ENCODE measurements at regions not wholly inside any gene's neighbourhood (a gene's known extent, or its start where the extent isn't known, plus 50 kb on each side); places are given as distances from the start of the nearest gene placed in this dataset.

- H3K4me2 ChIP-seq (ENCODE audit: insufficient read depth, insufficient read length, low read length), result no peak overlapping the region
- H3K14ac ChIP-seq (ENCODE audit: insufficient read depth, low read length), result no peak overlapping the region
- no peak overlapping the region for H2BK12ac ChIP-seq (ENCODE audit: insufficient read length, low read depth, low read length)
- no peaks in the 10 kb centered on the region for H3K27me3 ChIP-seq (ENCODE audit: insufficient read depth, low read length)
- no peak overlapping the region for H3K27ac ChIP-seq (ENCODE audit: insufficient read length, low read depth, low read length)
- no peak overlapping the region for H4K8ac ChIP-seq (replicated peaks; ENCODE audit: insufficient read length, low read depth, low read length)
- no peak overlapping the region for H2AFZ ChIP-seq (ENCODE audit: low read length)
- no peaks in the 10 kb centered on the region for H3K23me2 ChIP-seq (ENCODE audit: insufficient read length, low read depth, low read length, poor library complexity, severe bottlenecking)
- no peak for DNase-seq
- no peaks in the 10 kb centered on the region for H3K79me2 ChIP-seq (ENCODE audit: insufficient read depth, low read length)
- no peak overlapping the region for H2BK5ac ChIP-seq (ENCODE audit: insufficient read length, low read length)
- no peak overlapping the region for H3K23ac ChIP-seq (ENCODE audit: insufficient read length, low read depth, low read length)
- H4K5ac ChIP-seq (ENCODE audit: insufficient read length, low read depth, low read length), result no peak overlapping the region
- no peak overlapping the region for H3K9ac ChIP-seq (ENCODE audit: extremely low read depth, insufficient read length, low read length)
- H3K9me3 ChIP-seq (ENCODE audit: control insufficient read depth, low read depth, low read length), result no peaks in the 10 kb centered on the region
- WGBS (ENCODE audit: extremely low coverage, insufficient read length, low lambda C conversion rate), result no CpG with 5 or more reads among the region's 5 CpGs
- no peaks in the 10 kb centered on the region for H3K79me1 ChIP-seq (ENCODE audit: insufficient read depth, low read depth, low read length, poor library complexity, severe bottlenecking)
- no peak overlapping the region for H3K4me3 Mint-ChIP-seq
- H3K56ac ChIP-seq (ENCODE audit: insufficient read length, low read depth, low read length), result no peak overlapping the region
- no peak overlapping the region for H2BK20ac ChIP-seq (ENCODE audit: low read depth, low read length, poor library complexity, severe bottlenecking)
- no peaks in the 10 kb centered on the region for H3K36me3 Mint-ChIP-seq (ENCODE audit: insufficient read depth in 1 of 3, low read depth in 3 of 3)
- no peak overlapping the region for H3K18ac ChIP-seq (ENCODE audit: insufficient read length, low read depth, low read length)
- H3K4me1 ChIP-seq (ENCODE audit: insufficient read depth, low read length), result peaks cover 12% of the 10 kb centered on the region; the same call in 1 of the 2 replicates
- H3K9me3 Mint-ChIP-seq, result no peaks in the 10 kb centered on the region
- no peak overlapping the region for H2BK120ac ChIP-seq (ENCODE audit: low read depth, low read length, poor library complexity, severe bottlenecking)
- H2BK15ac ChIP-seq (ENCODE audit: low read depth, low read length), result no peak overlapping the region
- no peak overlapping the region for H3K4ac ChIP-seq (ENCODE audit: low read depth, low read length)
- no peaks in the 10 kb centered on the region; the same call in 1 of the 2 replicates for H3K27me3 Mint-ChIP-seq (ENCODE audit: low read depth)
- H4K20me1 ChIP-seq (ENCODE audit: control insufficient read depth, insufficient read depth, insufficient read length), result no peaks in the 10 kb centered on the region
- H3K4me1 Mint-ChIP-seq, result peaks cover 44 to 48% of the 10 kb centered on the region in 2 experiments
- H2AK5ac ChIP-seq (ENCODE audit: insufficient read length, low read length), result no peak overlapping the region
- TF ChIP-seq CTCF (conservative IDR thresholded peaks at IDR 0.05), result no peak
- H4K91ac ChIP-seq (ENCODE audit: insufficient read length, low read depth, low read length), result no peak overlapping the region
- H3T11ph ChIP-seq (ENCODE audit: low read length), result no peak overlapping the region
- peak overlapping the region in 1 of 3 experiments; percentile 10; a peak in 2 of 7 replicates for H3K27ac Mint-ChIP-seq
Observed at GRCh38 chr15:36403351-36403750, 176.1 kb upstream of the CDIN1 start.

All from H9 (cell line).